CD14-positive monocyte (primary cell): ENCODE measurements at regions not wholly inside any gene's neighbourhood (a gene's known extent, or its start where the extent isn't known, plus 50 kb on each side); places are given as distances from the start of the nearest gene placed in this dataset.

Experiments
- DNase-seq, 3 donors: peaks; one replicate each; pipeline ENCODE4 v3.0.0-alpha.2; 2011 to 2022
- H2AFZ ChIP-seq: 2 replicates; pipeline ENCODE4 v1.6.0; 2012; ENCODE audit warnings: mild to moderate bottlenecking, low read depth, low read length, inconsistent platforms; ENCODE audit not compliant: insufficient read depth, poor library complexity, severe bottlenecking
- H3K27ac ChIP-seq, 2 donors: 1 replicate in 1 of 2; 2 replicates in 1 of 2; pipeline ENCODE4 v1.5.1; 2012 to 2013; ENCODE audit warnings: low read length in 2 of 2, control low read depth in 1 of 2, inconsistent platforms in 1 of 2, low read depth in 1 of 2, mild to moderate bottlenecking in 1 of 2
- H3K27me3 ChIP-seq, 2 donors: one replicate each; pipeline versions ENCODE4 v1.6.0 to v1.6.1; 2011 to 2013; ENCODE audit warnings: low read length in 2 of 2; ENCODE audit not compliant: control insufficient read depth in 2 of 2, insufficient read depth in 2 of 2
- H3K36me3 ChIP-seq, 2 donors: replicated peaks in 1 of 2; 1 replicate in 1 of 2; 2 replicates in 1 of 2; pipeline versions ENCODE4 v1.5.1 to v1.6.1; 2012 to 2013; ENCODE audit warnings: low read length in 2 of 2, control low read depth in 1 of 2, inconsistent platforms in 1 of 2, mild to moderate bottlenecking in 1 of 2; ENCODE audit not compliant: insufficient read depth in 2 of 2, control insufficient read depth in 1 of 2
- H3K4me1 ChIP-seq, 2 donors: 1 replicate in 1 of 2; 2 replicates in 1 of 2; pipeline versions ENCODE4 v1.5.1 to v1.6.1; 2012 to 2013; ENCODE audit warnings: low read length in 2 of 2, control low read depth in 1 of 2, inconsistent platforms in 1 of 2, mild to moderate bottlenecking in 1 of 2, moderate library complexity in 1 of 2; ENCODE audit not compliant: insufficient read depth in 2 of 2, control insufficient read depth in 1 of 2
- H3K4me2 ChIP-seq: replicated peaks from 2 replicates; pipeline ENCODE3; 2012; ENCODE audit warnings: low read length, moderate library complexity, mild to moderate bottlenecking; ENCODE audit not compliant: poor library complexity, severe bottlenecking; ENCODE audit errors: extremely low read depth
- H3K4me3 ChIP-seq, 3 experiments: fragments of 200-600 bp in 1 of 3; sonication (generic) in 1 of 3; replicated peaks in 1 of 3; 1 replicate in 2 of 3; 2 replicates in 1 of 3; pipeline ENCODE4 v1.5.1; 2011 to 2013; ENCODE audit warnings: low read length in 3 of 3, mild to moderate bottlenecking in 3 of 3, control low read depth in 2 of 3, low read depth in 2 of 3, inconsistent platforms in 1 of 3, moderate library complexity in 1 of 3
- H3K79me2 ChIP-seq: 2 replicates; pipeline ENCODE4 v1.6.0; 2012; ENCODE audit warnings: mild to moderate bottlenecking, control low read depth, inconsistent platforms, low read length, moderate library complexity; ENCODE audit not compliant: insufficient read depth
- H3K9ac ChIP-seq: 2 replicates; pipeline ENCODE4 v1.6.0; 2017; ENCODE audit warnings: low read length, mild to moderate bottlenecking; ENCODE audit not compliant: insufficient read depth, poor library complexity, severe bottlenecking
- H3K9me3 ChIP-seq, 2 donors: replicated peaks in 1 of 2; 1 replicate in 1 of 2; 2 replicates in 1 of 2; pipeline versions ENCODE4 v1.5.1 to v1.6.1; 2012 to 2013; ENCODE audit warnings: low read length in 2 of 2, control low read depth in 1 of 2; ENCODE audit not compliant: control insufficient read depth in 1 of 2, insufficient read depth in 1 of 2
- H4K20me1 ChIP-seq: 2 replicates; pipeline ENCODE4 v1.6.0; 2012; ENCODE audit warnings: mild to moderate bottlenecking, low read length, control low read depth, moderate library complexity; ENCODE audit not compliant: insufficient read depth
- H3K27ac Mint-ChIP-seq, 7 donors: one replicate each; pipeline ENCODE4 v1.8.0; 2020; ENCODE audit warnings: mild to moderate bottlenecking in 7 of 7, mixed read lengths in 7 of 7, moderate library complexity in 6 of 7, inconsistent platforms in 2 of 7
- H3K27me3 Mint-ChIP-seq, 3 donors: one replicate each; pipeline ENCODE4 v1.8.0; 2021 to 2022; ENCODE audit warnings: low read depth in 3 of 3, mild to moderate bottlenecking in 3 of 3, mixed read lengths in 3 of 3, moderate library complexity in 3 of 3, inconsistent platforms in 1 of 3
- H3K36me3 Mint-ChIP-seq, 2 donors: one replicate each; pipeline ENCODE4 v1.8.0; 2020; ENCODE audit warnings: mixed read lengths in 2 of 2, inconsistent platforms in 1 of 2, mild to moderate bottlenecking in 1 of 2
- H3K4me1 Mint-ChIP-seq: one replicate; pipeline ENCODE4 v1.8.0; 2020; ENCODE audit warnings: mild to moderate bottlenecking, mixed read lengths
- H3K4me3 Mint-ChIP-seq, 2 donors: one replicate each; pipeline ENCODE4 v1.8.0; 2020; ENCODE audit warnings: mild to moderate bottlenecking in 2 of 2, mixed read lengths in 2 of 2, moderate library complexity in 1 of 2
- H3K9me3 Mint-ChIP-seq, 7 donors: one replicate each; pipeline ENCODE4 v1.8.0; 2020 to 2022; ENCODE audit warnings: mixed read lengths in 7 of 7, mild to moderate bottlenecking in 6 of 7, moderate library complexity in 6 of 7, inconsistent platforms in 2 of 7
- CTCF ChIP-seq: fragments of 200-600 bp; IDR thresholded peaks from one replicate; pipeline ENCODE4 v1.8.0; 2022; ENCODE audit warnings: antibody characterized with exemption, mild to moderate bottlenecking
- WGBS: methylation state at CpG from one replicate; pipeline ENCODE4 v1.1.5; 2013; ENCODE audit warnings: missing lambda C conversion rate; ENCODE audit not compliant: insufficient coverage; 5-methylcytosine and 5-hydroxymethylcytosine counted together
- intact Hi-C, 2 donors: fragments of 100-400 bp; cut with micrococcal nuclease; formaldehyde crosslinking; loops; one replicate each; pipeline versions ENCODE4 v1.15.0 to v1.15.1; 2023

GRCh38 chr18:30622104-30622503 is 420.4 kb downstream of the DSC3 start:
- Histone ChIP-seq H3K79me2 (no peaks in the 10 kb centered on the region), H3K27me3 (no peaks in the 10 kb centered on the region), H3K9me3 (no peaks in the 10 kb centered on the region), H2AFZ (no peak overlapping the region), H4K20me1 (no peaks in the 10 kb centered on the region), H3K9ac (no peak overlapping the region), H3K36me3 (no peaks in the 10 kb centered on the region), H3K27ac (no peak overlapping the region), H3K4me3 (no peak overlapping the region), H3K4me2 (no peak overlapping the region), H3K4me1 (no peaks in the 10 kb centered on the region)
- no peak for DNase-seq
- no peak overlapping the region for H3K4me3 Mint-ChIP-seq
- H3K27ac Mint-ChIP-seq, result no peak overlapping the region
- no peaks in the 10 kb centered on the region for H3K36me3 Mint-ChIP-seq
- intact Hi-C loops, result loop anchor here in 1 of 2 donors (10.0 kb wide), 1 partner anchor 63 kb away; no protein-coding TSS in a partner anchor
- no peaks in the 10 kb centered on the region for H3K27me3 Mint-ChIP-seq
- peaks cover 0 to 10% (median 3%) of the 10 kb centered on the region in 7 donors for H3K9me3 Mint-ChIP-seq
- no peak for TF ChIP-seq CTCF
- WGBS, result 87% methylated on average over 3 of the region's 3 CpGs
- H3K4me1 Mint-ChIP-seq, result no peaks in the 10 kb centered on the region

GRCh38 chr18:30618567-30618966 is 424.0 kb downstream of the DSC3 start:
- H2AFZ ChIP-seq, result no peak overlapping the region
- intact Hi-C loops, result no loop called here
- H4K20me1 ChIP-seq, result no peaks in the 10 kb centered on the region
- Mint-ChIP-seq H3K4me1 (no peaks in the 10 kb centered on the region), H3K4me3 (no peak overlapping the region), H3K9me3 (peaks cover 0 to 3% (median 0%) of the 10 kb centered on the region in 7 donors), H3K36me3 (no peaks in the 10 kb centered on the region), H3K27me3 (peaks cover 0 to 5% (median 0%) of the 10 kb centered on the region in 3 donors), H3K27ac (no peak overlapping the region)
- no peaks in the 10 kb centered on the region for H3K79me2 ChIP-seq
- H3K9ac ChIP-seq, result no peak overlapping the region
- no peaks in the 10 kb centered on the region for H3K4me1 ChIP-seq
- TF ChIP-seq CTCF, result no peak
- no peak overlapping the region for H3K27ac ChIP-seq
- peaks cover 0 to under 1% of the 10 kb centered on the region in 2 donors for H3K9me3 ChIP-seq
- no peaks in the 10 kb centered on the region for H3K27me3 ChIP-seq
- H3K4me2 ChIP-seq, result no peak overlapping the region
- no peak for DNase-seq
- H3K4me3 ChIP-seq, result no peak overlapping the region
- 100% methylated on average over 1 of the region's 3 CpGs for WGBS
- H3K36me3 ChIP-seq, result no peaks in the 10 kb centered on the region
